ENCODE measurements at regions not wholly inside any gene's neighbourhood (a gene's known extent, or its start where the extent isn't known, plus 50 kb on each side); places are given as distances from the start of the nearest gene placed in this dataset.

DNA sequence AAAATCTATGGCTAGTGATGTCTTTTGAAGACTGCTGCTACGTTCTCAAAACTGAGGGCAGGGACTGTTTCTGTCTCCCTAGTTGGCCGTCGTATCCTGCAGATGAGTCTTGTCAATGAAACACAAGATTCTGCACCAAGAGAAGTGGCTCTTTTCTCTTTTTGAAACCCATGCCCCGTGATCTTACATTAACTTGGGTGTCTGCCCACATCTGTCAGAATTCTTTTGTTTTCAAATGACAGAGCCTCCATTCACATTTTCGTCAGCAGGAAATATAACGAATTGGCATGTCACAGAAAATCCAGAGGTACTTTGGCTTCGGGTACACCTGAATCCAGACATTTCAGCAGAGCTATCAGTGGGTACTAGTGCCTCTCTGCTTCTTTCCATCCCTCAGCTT, 331.3 kb upstream of the PROK2 start:
- H3K27me3 ChIP-seq (ENCODE audit: low read depth): no peaks in the 10 kb centered on the region
- intact Hi-C loops (cut with micrococcal nuclease): no loop called here
- DNase-seq: no peak
- no peak overlapping the region for H3K27ac ChIP-seq (replicated peaks)
- peaks cover 5% of the 10 kb centered on the region for H3K4me1 ChIP-seq
- no peaks in the 10 kb centered on the region for H3K9me3 ChIP-seq (replicated peaks)
- H3K4me3 ChIP-seq: no peak overlapping the region
- H3K36me3 ChIP-seq: no peaks in the 10 kb centered on the region
- TF ChIP-seq, protein P1, sequence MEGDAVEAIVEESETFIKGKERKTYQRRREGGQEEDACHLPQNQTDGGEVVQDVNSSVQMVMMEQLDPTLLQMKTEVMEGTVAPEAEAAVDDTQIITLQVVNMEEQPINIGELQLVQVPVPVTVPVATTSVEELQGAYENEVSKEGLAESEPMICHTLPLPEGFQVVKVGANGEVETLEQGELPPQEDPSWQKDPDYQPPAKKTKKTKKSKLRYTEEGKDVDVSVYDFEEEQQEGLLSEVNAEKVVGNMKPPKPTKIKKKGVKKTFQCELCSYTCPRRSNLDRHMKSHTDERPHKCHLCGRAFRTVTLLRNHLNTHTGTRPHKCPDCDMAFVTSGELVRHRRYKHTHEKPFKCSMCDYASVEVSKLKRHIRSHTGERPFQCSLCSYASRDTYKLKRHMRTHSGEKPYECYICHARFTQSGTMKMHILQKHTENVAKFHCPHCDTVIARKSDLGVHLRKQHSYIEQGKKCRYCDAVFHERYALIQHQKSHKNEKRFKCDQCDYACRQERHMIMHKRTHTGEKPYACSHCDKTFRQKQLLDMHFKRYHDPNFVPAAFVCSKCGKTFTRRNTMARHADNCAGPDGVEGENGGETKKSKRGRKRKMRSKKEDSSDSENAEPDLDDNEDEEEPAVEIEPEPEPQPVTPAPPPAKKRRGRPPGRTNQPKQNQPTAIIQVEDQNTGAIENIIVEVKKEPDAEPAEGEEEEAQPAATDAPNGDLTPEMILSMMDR (IDR thresholded peaks at IDR 0.05; ENCODE audit: borderline replicate concordance): no peak

DNA sequence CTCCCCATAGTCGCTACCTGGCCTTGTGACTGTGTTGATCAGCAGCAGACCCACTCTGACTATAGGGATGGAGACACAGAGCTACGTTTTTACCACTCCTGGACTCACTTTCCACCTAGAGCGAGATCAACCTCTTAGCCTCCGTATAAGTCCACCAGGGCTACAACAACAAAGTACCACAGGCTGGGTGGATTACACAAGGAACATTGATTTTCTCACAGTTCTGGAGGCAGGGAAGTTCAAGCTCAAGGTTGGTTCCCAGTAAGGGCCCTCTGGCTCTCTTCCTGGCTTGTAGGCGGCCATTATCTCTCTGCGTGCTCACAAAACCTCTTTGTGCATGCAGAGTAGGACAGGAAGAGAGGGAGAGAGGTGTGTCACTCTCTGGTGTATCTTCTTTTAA, 330.4 kb upstream of the PROK2 start:
- no peak for DNase-seq
- Histone ChIP-seq H3K36me3 (no peaks in the 10 kb centered on the region), H3K4me1 (peaks cover 5% of the 10 kb centered on the region), H3K9me3 (replicated peaks) (no peaks in the 10 kb centered on the region), H3K4me3 (no peak overlapping the region), H3K27me3 (ENCODE audit: low read depth) (no peaks in the 10 kb centered on the region), H3K27ac (replicated peaks) (no peak overlapping the region)
- intact Hi-C loops (cut with micrococcal nuclease): no loop called here
- TF ChIP-seq, protein P1 (IDR thresholded peaks at IDR 0.05; ENCODE audit: borderline replicate concordance): no peak

DNA sequence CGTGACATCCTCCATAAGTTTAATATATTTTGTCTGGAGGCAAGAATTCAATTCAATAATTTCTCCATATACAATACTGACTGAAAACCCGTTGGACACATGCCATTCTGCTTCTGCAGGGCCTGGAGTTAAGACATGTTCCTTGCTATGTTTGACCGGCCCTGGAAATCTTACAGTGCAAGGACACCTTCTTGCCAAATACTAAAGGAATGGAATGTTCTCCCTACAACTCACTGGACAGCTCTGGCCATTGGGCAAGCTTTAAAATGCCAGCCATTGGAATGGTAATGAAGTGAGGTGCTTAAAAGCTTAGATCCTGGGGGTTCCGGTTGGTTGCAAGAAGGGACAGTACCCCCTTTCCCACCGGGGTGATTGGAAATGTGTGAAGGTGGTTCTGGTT, 329.8 kb upstream of the PROK2 start:
- Histone ChIP-seq H3K27ac (replicated peaks) (no peak overlapping the region), H3K9me3 (replicated peaks) (no peaks in the 10 kb centered on the region), H3K36me3 (no peaks in the 10 kb centered on the region), H3K4me3 (no peak overlapping the region), H3K27me3 (ENCODE audit: low read depth) (no peaks in the 10 kb centered on the region), H3K4me1 (peaks cover 5% of the 10 kb centered on the region)
- intact Hi-C loops (cut with micrococcal nuclease): no loop called here
- TF ChIP-seq, protein P1 (IDR thresholded peaks at IDR 0.05; ENCODE audit: borderline replicate concordance): no peak
- DNase-seq: no peak

DNA sequence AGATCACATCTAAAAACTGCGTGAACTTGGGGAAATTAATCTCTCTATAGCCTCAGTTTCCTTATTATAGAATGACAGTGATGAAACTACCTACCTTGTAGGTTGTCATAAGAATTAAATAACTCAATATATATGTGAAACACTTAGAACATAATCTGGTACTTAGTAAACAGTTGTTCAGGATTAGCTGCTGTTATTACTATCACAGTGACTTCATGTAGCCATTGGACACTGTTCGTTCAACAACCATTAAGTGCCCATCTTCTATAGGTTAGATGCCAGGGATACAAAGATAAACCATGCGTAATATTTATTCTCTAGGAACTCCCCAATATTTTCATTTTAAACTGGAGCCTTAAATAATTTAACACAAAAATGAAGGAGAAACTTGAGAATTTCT, 329.0 kb upstream of the PROK2 start:
- TF ChIP-seq, protein P1 (IDR thresholded peaks at IDR 0.05; ENCODE audit: borderline replicate concordance): no peak
- peaks cover 5% of the 10 kb centered on the region for H3K4me1 ChIP-seq
- H3K27ac ChIP-seq (replicated peaks): no peak overlapping the region
- H3K4me3 ChIP-seq: no peak overlapping the region
- H3K27me3 ChIP-seq (ENCODE audit: low read depth): no peaks in the 10 kb centered on the region
- H3K9me3 ChIP-seq (replicated peaks): no peaks in the 10 kb centered on the region
- intact Hi-C loops (cut with micrococcal nuclease): no loop called here
- H3K36me3 ChIP-seq: no peaks in the 10 kb centered on the region
- no peak for DNase-seq

DNA sequence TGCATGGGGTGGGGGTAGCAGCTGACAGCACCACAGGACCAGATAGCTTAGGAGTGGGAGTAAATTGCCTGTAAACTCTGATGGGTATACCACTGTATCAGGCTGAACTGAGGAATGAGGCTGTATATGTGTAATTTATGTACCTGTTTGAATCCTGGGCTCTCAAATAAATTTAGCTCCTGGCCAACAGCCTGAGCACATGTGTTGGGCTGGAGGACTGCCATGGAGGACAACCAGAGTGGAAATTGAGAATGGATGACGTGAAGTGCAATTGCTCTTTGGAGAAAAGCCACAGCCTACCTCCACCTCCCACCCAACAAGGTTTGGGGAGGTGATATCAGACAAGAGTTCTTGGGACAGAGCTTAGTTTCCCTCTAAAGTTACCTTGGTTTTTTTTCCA, 328.6 kb upstream of the PROK2 start:
- intact Hi-C loops (cut with micrococcal nuclease): no loop called here
- H3K36me3 ChIP-seq: no peaks in the 10 kb centered on the region

More for the DNA sequence above, 328.6 kb upstream of the PROK2 start:
- TF ChIP-seq, protein P1 (IDR thresholded peaks at IDR 0.05; ENCODE audit: borderline replicate concordance): no peak
- Histone ChIP-seq H3K27ac (replicated peaks) (no peak overlapping the region), H3K4me1 (peaks cover 5% of the 10 kb centered on the region), H3K4me3 (no peak overlapping the region), H3K9me3 (replicated peaks) (no peaks in the 10 kb centered on the region), H3K27me3 (ENCODE audit: low read depth) (no peaks in the 10 kb centered on the region)
- no peak for DNase-seq
